ENCODE measurements at regions not wholly inside any gene's neighbourhood (a gene's known extent, or its start where the extent isn't known, plus 50 kb on each side); places are given as distances from the start of the nearest gene placed in this dataset.

DNA sequence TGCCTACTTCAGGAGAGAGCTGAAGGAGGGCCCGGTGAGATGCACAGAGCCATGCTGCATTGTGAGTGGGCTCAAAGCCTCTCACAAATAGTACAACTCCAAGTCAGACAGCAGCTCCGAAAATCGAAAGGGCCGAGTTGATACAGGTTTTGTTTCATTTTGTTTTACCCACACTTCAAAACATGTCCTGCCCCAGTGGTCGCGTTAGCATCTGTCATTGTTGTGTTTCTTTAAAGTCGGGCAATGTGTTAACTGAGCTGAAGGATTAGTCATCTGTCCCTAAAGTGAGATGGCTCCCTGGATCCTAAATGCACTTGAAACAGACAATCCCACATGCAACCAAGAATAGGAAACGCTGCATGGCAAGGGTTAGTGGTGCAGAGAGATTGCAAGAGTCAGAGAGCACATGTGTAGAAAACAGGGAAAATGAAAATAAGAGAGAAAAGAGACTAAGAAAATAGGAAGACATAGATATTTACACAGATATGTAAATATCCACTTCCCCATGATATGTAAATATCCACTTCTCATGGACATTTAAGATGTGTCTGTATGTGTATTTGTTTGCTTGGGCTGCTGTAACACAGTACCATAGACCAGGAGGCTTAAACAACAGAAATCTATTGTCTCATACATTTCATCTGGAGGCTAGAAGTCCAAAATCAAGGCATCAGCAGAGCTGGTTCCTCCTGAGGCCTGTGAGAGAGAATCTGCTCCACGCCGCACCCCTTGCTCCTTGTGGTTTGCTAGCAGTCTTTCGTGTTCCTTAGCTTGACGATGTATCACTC lies 131.4 kb upstream of the RAB4A start:
- TF ChIP-seq, protein P1, sequence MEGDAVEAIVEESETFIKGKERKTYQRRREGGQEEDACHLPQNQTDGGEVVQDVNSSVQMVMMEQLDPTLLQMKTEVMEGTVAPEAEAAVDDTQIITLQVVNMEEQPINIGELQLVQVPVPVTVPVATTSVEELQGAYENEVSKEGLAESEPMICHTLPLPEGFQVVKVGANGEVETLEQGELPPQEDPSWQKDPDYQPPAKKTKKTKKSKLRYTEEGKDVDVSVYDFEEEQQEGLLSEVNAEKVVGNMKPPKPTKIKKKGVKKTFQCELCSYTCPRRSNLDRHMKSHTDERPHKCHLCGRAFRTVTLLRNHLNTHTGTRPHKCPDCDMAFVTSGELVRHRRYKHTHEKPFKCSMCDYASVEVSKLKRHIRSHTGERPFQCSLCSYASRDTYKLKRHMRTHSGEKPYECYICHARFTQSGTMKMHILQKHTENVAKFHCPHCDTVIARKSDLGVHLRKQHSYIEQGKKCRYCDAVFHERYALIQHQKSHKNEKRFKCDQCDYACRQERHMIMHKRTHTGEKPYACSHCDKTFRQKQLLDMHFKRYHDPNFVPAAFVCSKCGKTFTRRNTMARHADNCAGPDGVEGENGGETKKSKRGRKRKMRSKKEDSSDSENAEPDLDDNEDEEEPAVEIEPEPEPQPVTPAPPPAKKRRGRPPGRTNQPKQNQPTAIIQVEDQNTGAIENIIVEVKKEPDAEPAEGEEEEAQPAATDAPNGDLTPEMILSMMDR (conservative IDR thresholded peaks at IDR 0.05), result no peak
- no peak for TF ChIP-seq ZFX (IDR thresholded peaks at IDR 0.05)

All from C4-2B (cell line).